Right lung (tissue), 2 donors: ENCODE measurements at regions not wholly inside any gene's neighbourhood (a gene's known extent, or its start where the extent isn't known, plus 50 kb on each side); places are given as distances from the start of the nearest gene placed in this dataset.
"Not testable (repeated sequence)": the region's sequence is repeated elsewhere in the genome, so short reads cannot be mapped to it uniquely, and the experiment has no call there.

ENCODE experiments used
- DNase-seq, 2 donors: peaks; one replicate each; pipeline ENCODE4 v3.0.0-alpha.2; 2013

DNA sequence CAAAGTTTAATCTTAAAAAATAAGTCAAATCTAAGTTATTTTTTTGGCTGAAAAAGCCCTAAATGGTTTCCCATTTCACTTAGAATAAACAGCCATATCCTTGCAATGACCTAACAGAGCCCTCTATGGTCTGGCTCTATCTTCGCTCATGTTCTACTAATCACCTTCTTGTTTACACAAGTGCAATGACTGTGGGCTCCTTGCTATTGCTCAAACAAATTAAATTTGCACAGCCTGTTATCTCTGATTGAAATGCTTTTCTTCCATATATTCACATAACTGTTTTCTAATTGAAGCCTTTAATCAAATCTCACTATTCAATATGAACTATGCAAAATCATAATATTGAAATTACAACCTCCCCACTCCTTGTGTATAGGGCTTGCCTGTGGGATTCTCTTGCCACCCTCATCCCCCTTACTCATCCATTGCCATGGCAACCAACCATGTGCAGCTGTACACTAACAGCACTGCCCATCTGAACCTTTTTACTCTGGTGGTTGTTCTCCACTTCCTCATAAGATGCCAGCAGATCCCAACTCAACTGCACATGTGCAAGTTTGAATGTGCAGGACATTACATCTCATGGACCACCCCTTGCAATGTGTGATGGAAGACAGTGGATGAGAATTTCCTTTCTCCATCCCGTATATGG, 1083.2 kb downstream of the SOCS6 start:
- DNase-seq: no peak

DNA sequence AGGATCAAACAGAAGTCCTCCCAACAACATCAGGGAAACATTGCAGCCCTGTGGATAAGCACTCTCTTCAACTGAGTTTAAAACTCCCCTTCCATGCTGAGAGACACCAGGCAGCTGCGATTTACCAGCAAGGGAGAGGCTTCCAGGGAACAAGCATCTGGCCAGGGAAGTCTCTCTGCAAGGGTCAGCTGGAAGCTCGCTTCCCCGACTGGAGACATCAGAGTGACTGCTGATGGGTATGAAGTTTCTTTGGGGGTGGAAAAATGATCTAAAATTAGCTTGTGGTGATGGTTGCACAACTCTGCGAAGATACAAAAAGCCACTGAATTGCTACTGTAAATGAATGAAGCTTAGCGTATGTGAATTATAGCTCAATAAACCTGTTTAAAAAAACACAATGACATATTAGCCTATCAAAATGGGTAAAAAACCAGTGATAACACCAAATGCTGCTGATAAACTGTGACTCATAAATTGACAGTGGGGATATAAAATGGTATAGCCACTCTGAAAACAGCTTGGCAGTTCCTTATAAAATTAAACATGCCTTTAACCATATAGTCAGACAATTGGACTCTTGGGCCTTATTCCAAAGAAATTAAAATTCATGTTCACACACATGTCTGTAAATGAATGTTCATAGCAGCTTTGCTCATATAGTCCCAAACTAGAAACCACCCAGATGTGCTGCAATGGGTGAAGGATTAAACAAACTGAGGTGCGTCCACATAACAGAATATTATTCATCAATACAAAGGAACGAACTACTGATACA, 1082.0 kb downstream of the SOCS6 start:
- peak; percentile 15 to 33 for DNase-seq

DNA sequence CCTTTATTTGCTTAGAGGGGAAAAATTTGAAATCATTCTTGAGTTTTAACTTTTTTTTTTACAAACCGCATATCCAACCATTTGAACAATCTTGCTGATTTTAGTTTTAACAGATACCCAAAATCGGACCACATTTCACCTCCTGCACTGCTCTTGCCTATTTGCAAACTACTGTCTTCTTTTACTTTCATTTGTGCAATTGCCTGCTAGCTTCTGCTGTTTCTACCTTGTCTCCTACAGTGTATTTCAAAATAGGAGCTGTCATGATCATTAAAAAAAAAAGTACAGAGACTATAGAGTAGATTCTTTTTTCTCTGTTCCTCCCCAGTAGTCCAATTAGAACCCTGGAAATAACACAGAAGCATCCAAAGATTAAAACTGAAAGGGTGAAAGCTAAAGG, 1081.2 kb downstream of the SOCS6 start:
- DNase-seq: no peak

DNA sequence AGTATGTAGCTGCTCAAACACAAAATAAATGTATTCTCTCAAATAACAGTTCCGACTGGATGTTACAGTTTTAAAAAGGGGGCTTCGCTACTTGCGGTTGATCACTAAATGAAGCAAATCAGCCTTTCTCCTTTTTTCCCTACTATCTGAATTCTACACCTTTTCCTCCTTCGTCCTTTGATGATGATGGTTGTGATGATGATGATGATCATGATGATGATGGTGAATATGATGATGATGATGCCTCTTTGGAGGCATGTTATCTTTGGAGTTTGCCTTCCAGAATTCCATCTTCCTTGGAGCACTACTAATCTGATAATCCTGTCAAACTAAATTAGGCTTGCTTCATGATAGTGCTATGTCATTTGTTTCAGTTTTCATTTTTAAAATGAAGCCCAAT, 1073.3 kb downstream of the SOCS6 start:
- DNase-seq: no peak

DNA sequence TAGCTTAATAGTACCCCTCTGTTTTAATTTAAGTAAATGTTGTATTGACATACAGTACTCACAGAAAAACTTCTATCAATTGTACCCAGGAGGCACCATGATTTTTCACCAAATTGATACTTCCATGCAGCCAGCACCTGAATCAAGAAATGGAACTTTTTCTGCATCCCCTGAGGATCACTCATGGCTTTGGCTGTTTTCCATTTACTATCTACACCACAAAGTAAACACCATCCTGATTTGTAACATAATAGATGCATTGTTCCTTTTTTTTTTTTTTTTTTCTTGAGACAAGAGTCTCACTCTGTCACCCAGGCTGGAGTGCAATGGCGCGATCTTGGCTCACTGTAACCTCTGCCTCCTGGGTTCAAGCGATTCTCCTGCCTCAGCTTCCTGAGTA, 1066.8 kb downstream of the SOCS6 start:
- not testable (repeated sequence) for DNase-seq

DNA sequence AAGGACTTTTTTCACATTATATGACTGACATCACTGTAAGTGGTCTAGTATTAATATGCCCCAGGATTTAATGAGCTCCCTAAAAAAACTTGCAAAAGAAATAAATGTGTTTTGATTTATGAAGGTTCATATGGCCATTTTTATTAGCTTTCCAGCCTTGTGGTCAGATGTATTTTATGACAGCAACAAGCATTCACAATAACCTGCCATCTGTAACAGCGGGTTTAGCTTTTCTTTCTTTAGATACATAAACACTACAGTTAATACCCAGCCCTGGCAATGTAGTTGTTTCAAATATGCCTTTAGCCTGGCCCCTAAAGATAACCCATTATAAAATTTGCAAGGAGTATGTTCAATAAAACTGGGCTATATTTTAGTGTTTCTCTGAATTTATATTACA, 1063.8 kb downstream of the SOCS6 start:
- no peak for DNase-seq

DNA sequence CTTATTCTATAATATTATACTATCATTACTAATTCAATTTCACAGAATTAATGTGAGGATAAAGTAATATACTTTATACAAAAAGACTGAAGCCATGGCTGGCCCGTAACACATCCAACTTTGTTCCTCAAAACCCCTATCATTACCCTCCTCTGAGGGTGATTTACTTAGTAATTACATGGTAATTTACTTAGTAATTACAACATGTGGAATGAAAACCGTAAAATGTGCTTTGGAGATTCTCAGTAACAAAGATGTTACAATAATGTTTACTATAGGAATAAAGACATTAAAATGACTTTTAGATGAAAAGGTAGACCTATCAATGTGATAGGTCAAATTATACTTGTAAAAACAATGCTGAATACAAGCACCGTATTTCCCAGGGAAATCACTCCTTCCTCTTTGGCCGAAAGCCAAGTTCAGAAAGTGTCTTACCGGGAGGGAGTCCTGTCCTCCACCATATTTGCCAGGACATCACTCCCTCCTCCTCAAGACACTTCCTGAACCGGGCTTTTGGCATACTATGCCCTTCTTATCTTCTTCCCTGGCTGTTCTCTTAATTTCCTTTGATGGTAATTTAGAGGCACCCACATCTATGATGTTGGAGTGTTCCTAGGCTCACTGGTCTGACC, 1047.8 kb downstream of the SOCS6 start:
- DNase-seq: no peak

DNA sequence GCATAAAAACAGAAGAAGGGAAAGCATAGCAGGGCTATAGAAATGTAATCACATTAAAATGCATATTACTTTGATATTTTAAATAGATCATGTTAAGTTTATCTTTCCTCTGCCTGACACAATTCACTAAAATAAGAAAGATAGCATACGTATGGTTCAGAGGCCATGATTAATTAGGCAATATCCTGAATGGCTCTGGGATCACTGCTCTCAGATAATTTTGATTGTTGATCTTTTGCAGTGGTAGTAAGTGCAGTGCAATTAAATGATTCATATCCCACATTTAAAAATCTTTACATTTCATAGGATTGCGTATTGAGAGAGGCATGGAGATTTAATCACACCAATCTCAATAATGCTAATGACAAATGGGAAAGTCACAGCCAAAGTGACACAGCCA, 1040.7 kb downstream of the SOCS6 start:
- no peak for DNase-seq

DNA sequence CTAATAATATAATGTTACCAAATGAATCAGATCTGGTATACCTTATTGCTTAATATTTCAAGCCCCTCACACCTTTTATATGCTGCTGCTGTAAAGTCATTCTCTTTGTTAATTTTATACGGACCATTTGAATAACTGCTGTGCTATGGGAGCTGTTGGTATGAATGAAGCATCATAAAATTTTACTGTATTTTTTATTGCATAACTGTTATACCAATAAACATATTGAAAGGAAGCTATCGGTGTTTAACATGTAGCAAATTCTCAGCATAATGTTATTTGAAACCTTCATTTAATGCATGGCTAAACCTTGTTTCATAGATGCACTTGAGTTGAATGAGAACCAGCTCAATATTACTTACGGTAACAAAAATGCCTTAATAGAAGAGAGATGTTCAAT, 1040.3 kb downstream of the SOCS6 start:
- no peak for DNase-seq

DNA sequence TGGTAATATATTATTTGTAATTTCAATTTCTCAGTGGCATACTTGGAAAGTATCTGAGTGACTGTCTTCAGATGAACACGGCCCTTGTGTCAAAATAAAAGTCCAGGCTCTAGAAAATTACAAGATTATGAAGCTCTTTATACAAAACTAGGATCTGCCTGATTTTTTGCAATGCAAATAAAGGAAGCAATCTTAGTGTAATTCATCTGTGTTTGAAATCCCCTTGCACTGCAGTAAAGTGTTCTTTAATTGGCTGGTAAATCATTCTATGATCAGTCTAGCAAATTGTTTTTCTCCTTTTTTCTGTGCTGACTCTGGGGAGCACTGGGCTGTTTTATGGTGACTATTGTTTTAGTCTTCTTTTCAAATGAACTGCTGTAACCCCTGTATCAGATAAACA, 1039.0 kb downstream of the SOCS6 start:
- no peak for DNase-seq

DNA sequence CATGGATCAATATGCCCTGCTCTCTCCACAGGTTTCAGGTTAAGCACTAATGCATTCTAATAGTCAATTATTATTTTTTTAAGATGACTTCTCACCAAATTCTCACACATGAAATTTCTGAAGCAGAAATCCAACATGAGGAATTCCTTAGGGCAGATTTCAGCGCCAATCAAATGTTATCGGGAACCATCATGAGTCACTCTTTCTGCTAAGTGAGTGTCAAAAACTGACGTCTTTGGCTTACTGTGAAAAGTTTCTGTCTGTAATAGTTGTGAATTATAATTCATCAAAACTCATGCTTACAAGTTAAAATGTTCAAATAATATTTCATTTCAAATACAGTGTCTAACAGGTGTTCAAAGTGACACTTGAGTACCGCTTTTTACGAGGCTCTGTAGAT, 1038.6 kb downstream of the SOCS6 start:
- no peak for DNase-seq

DNA sequence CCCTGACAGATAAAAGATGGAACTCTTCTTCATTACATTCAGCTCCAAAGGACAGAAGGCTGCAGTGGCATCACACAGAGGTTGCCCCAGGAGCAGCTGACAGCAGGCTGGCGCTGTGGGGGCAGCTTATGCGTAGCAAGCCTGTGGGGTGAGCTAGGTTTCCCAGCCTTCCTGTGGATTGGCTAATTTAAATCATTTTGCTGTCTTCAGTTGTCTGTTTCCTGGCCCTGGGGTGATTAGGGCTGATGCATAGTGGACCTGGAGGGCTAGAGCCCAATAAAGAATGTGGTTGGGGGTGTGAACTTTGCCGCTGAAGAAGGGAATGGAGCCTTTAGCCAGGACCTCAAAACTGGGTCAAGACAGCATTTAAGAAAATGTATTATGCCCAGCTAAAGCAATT, 1038.0 kb downstream of the SOCS6 start:
- no peak for DNase-seq

DNA sequence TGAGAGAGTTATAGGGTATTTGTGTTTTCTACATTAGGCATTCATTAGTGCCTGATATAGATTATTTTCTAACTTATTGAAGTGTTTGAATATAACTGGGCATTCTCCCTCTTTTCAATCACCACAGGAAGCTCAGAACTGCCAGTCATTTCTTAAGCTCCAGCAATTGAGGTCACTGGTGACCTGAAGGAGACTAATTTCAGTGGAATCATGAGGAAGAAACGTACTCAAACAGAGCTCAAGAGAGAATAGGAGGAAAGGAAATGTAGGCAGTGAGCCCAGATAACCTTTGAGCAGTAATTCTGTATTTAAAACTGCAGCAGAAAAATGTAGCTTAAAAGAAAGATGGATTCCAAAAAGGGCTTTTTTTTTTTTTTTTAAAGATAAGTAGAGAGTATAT, 1035.5 kb downstream of the SOCS6 start:
- no peak for DNase-seq

DNA sequence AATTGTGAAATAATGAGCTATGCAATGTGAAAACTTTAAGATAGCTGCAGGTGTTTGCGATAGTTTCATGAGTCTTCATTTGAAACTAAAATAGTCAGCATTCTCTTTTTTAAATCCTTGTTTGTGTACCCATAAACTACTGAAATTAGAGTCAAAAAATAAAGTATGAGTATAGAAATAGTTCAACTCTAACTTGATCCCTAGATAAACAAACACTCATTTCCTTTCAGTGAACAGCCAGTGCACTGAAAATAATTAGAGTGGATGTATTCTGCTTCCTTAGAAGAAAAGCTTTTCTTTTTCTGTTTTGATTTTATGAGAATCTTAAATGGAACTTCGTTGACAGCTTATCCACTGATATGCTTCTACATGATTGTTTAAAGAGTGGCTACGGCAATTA, 1033.4 kb downstream of the SOCS6 start:
- DNase-seq: no peak

DNA sequence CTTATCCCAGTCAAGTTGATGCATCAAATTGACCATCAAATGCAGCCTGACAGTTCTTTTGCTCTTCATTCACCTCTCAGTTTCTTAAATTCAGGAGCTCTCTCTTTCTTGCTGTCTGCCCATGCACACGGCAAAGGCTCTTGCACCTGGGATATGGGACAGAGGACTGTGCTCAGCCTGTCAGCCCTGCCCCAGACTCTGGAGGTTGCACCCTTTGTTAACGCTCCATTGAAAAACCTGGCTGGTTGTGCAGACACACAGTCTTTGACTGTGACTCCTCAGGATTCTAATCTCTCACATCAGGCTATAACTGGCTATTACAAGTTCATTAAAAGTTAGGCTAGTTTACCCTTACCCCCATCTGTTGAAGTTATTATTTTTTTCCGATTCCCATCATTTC, 1032.5 kb downstream of the SOCS6 start:
- DNase-seq: no peak

DNA sequence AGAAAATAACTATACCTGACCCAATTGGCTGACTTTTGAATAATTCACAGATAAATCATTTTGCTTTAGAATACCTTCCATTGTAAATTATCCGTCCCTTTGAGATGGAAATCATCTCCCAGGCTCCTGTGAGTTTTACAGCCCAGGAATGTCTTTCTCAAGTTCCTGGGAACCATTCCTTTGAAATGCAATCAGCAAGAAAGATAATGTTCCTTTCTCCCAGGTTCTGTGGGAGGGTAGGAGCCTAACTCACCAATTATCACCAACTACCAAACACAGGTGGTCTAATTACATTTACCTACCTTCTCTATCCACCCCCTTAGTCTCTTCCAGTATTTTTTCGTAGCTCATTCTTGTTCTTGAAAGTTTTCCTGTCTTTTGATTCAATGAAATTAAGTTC, 1016.0 kb downstream of the SOCS6 start:
- no peak for DNase-seq

DNA sequence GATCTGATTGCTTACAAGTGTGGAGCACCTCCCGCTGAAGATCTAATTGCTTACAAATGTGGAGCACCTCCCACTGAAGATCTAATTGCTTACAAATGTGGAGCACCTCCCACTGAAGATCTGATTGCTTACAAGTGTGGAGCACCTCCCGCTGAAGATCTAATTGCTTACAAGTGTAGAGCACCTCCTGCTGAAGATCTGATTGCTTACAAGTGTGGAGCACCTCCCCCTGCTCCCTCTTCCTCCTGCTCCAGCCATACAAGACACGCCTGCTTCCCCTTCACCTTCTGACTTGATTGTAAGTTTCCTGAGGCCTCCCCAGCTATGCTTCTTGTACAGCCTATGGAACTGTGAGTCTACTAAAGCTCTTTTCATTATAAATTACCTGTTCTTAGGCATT, 1014.9 kb downstream of the SOCS6 start:
- not testable (repeated sequence) for DNase-seq

DNA sequence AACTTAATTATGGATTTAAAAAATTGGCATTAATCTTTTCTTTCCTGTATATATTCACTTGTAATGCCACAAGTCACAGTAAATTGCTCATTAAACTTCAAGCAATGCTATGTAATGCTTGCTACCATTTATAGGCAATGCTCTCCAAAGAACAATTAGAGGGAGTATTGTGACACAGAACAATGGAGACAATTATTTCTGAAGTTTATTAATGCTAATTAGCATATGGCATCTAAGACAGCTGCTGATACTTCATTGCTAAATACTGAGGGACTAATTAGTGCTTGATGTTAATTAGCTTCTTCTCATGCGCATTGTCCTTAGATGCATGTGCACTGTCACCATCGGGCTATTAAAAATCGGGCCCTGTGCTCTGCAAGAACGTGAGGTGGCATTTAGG, 1012.8 kb downstream of the SOCS6 start:
- no peak for DNase-seq

DNA sequence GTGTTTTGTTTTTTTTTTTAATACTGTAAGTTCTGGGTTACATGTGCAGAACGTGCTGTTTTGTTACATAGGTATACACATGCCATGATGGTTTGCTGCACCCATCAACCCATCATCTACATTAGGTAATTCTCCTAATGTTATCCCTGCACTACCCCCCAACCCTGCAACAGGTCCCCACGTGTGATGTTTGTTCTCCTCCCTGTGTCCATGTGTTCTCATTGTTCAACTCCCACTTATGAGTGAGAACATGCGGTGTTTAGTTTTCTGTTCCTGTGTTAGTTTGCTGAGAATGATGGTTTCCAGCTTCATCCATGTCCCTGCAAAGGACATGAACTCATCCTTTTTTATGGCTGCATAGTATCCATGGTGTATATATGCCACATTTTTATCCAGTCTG, 1005.4 kb downstream of the SOCS6 start:
- not testable (repeated sequence) for DNase-seq

DNA sequence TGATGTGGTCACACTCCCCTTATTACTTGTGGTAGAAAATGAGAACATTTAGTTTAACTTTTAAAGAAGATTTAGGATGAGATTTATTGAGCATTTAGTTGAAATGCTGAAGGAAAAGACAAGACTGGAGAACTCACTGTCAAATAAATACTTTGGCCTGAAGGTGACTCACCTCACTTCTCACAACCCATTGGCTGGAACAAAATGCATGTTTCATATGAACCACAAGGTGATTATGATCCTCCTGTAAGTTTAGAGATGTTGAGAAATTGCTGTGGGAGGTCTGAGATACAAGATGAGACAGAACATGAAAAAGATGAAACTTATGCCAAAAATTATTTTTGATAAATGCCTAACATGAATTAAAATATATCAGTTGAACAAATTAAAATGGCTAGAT, 1004.5 kb downstream of the SOCS6 start:
- no peak for DNase-seq

DNA sequence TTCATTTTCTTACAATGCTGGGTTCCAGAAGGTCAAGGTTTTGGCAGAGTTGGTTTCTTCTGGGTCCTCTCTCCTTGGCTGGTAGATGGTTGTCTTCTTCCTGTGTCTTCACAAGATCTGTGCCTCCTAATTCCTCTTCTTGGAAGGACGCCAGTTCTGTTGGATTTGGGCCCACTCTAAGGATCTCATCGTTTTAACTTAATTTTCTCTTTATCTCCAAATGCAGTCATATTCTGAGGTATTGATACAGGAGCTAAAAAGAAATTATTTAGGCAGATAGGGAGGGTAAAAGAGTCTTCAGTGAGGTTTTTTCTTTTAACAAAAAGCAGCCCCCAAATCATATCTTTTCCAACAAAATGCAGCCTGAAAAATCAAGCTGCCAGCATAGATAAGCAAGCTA, 998.4 kb downstream of the SOCS6 start:
- DNase-seq: peak in 1 of 2 donors; percentile 2

DNA sequence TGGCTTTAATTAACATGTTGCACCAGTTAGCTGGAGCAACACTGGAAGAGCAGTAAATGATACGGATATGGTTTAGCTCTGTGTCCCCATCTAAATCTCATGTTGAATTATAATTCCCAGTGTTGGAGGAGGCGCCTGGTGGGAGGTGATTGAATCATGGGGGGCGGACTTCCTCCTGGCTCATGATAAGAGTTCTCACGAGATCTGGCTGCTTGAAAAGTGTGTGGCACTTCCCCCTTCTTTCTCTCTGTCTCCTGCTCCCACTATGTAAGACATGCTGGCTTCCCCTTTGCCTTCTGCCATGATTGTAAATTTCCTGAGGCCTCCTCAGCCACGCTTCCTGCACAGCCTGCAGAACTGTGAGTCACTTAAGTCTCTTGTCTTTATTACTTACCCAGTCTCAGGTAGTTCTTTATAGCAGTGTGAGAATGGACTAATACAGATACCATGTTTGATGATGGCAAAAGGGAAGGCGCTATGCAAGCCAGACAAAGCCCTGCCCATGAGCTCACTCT, 963.6 kb downstream of the SOCS6 start:
- no peak for DNase-seq

DNA sequence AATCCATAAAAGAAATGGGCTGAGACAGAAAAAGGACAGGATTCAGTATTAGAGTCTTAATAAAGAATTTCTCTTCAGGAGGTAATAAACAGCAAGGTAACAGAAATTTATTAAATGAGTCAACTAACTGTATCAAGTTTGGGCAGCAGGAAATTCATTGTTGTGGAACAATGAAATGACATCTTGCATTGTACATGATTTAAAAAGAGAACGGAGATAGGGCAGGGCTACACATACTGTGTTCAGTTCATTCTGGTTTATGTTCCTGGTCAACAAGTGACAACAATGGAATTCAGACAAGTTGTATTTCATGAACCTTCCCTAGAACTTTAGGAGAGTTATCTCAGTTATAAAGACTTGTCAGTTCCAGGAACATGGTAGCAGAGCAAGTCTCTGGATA, 961.3 kb downstream of the SOCS6 start:
- no peak for DNase-seq
